Endothelial cell of umbilical vein (primary cell): ENCODE measurements at regions not wholly inside any gene's neighbourhood (a gene's known extent, or its start where the extent isn't known, plus 50 kb on each side); places are given as distances from the start of the nearest gene placed in this dataset.

Experiments used
- BruUV-seq: library from RNA; stranded (reverse); fragments of 400-500 nt; replicated peaks from 2 replicates; lab custom pipeline; 2021; lab: Mats Ljungman, UMichigan
- CTCF ChIA-PET: fragments of 300-600, 350-600 bp; sonication (Branson Sonifier 250); formaldehyde crosslinking; loops from one replicate; lab custom pipeline; 2021; ENCODE audit warnings: antibody characterized with exemption, inconsistent platforms; lab: Charles Lee
- POLR2A ChIA-PET: fragments of 300-600, 350-600 bp; sonication (Branson Sonifier 250); formaldehyde crosslinking; loops from one replicate; lab custom pipeline; 2021; ENCODE audit warnings: antibody characterized with exemption, inconsistent platforms; lab: Charles Lee
- DNase-seq: peaks from one replicate; pipeline ENCODE4 v3.0.0-alpha.2; 2011; ENCODE audit warnings: low read depth, low spot score
- FAIRE-seq: peaks from 2 replicates; lab custom pipeline; 2011; peaks lifted over from hg19 to GRCh38; lab: Jason Lieb, UNC
- H2AFZ ChIP-seq: 2 replicates; pipeline ENCODE4 v1.6.0; 2012; ENCODE audit warnings: low read depth, low read length, control low read depth, inconsistent platforms
- H3K27ac ChIP-seq: 2 replicates; pipeline ENCODE4 v1.5.1; 2011; ENCODE audit warnings: low read depth, mild to moderate bottlenecking, control low read depth, low read length, moderate library complexity; ENCODE audit not compliant: insufficient read depth
- H3K27me3 ChIP-seq, 2 experiments: 2 replicates each; pipeline versions ENCODE4 v1.6.0 to v1.6.1; 2011; ENCODE audit warnings: low read length in 2 of 2, mixed read lengths in 1 of 2; ENCODE audit not compliant: control insufficient read depth in 2 of 2, insufficient read depth in 2 of 2
- H3K36me3 ChIP-seq, 2 experiments: 2 replicates in 1 of 2; 3 replicates in 1 of 2; pipeline ENCODE4 v1.5.1; 2011; ENCODE audit warnings: low read length in 2 of 2, mild to moderate bottlenecking in 1 of 2, moderate library complexity in 1 of 2; ENCODE audit not compliant: control insufficient read depth in 2 of 2, insufficient read depth in 2 of 2; ENCODE audit errors: extremely low read depth in 1 of 2
- H3K4me1 ChIP-seq: 3 replicates; pipeline ENCODE4 v1.5.1; 2011; ENCODE audit warnings: mild to moderate bottlenecking, low read length; ENCODE audit not compliant: control insufficient read depth, insufficient read depth; ENCODE audit errors: extremely low read depth
- H3K4me2 ChIP-seq: 2 replicates; pipeline ENCODE4 v1.6.1; 2011; ENCODE audit warnings: low read length, control low read depth, mixed read lengths; ENCODE audit not compliant: insufficient read depth
- H3K4me3 ChIP-seq, 3 experiments: fragments of 200-600 bp in 1 of 3; sonication (generic), shearing (Covaris generic) in 1 of 3; replicated peaks in 1 of 3; 2 replicates each; pipeline ENCODE4 v1.5.1; 2011 to 2016; ENCODE audit warnings: control low read depth in 3 of 3, low read length in 3 of 3, mild to moderate bottlenecking in 2 of 3, inconsistent platforms in 1 of 3, low read depth in 1 of 3, moderate library complexity in 1 of 3; ENCODE audit not compliant: insufficient read depth in 1 of 3
- H3K79me2 ChIP-seq: 2 replicates; pipeline ENCODE4 v1.6.0; 2012; ENCODE audit warnings: low read length, inconsistent platforms; ENCODE audit not compliant: control insufficient read depth, insufficient read depth
- H3K9ac ChIP-seq: replicated peaks from 2 replicates; pipeline ENCODE3; 2011; ENCODE audit warnings: low read length, control low read depth; ENCODE audit not compliant: insufficient read depth; ENCODE audit errors: extremely low read depth
- H3K9me1 ChIP-seq: replicated peaks from 3 replicates; pipeline ENCODE4 v1.6.0; 2011; ENCODE audit warnings: mild to moderate bottlenecking, low read length; ENCODE audit not compliant: control insufficient read depth, insufficient read depth; ENCODE audit errors: extremely low read depth
- H3K9me3 ChIP-seq: replicated peaks from 2 replicates; pipeline ENCODE4 v1.5.1; 2012; ENCODE audit warnings: low read length, inconsistent platforms; ENCODE audit not compliant: control insufficient read depth, insufficient read depth
- H4K20me1 ChIP-seq: replicated peaks from 2 replicates; pipeline ENCODE3; 2011; ENCODE audit warnings: mild to moderate bottlenecking, low read length; ENCODE audit not compliant: control insufficient read depth, insufficient read depth; ENCODE audit errors: extremely low read depth
- CTCF ChIP-seq, 2 donors: IDR thresholded peaks; 1 replicate in 1 of 2; 2 replicates in 1 of 2; pipeline ENCODE4 v1.5.1; 2011; ENCODE audit warnings: low read length in 2 of 2, mild to moderate bottlenecking in 2 of 2, moderate library complexity in 2 of 2, control low read depth in 1 of 2, inconsistent platforms in 1 of 2, low read depth in 1 of 2; ENCODE audit not compliant: insufficient read depth in 1 of 2; ENCODE audit errors: extremely low read depth in 1 of 2
- EZH2 ChIP-seq: IDR thresholded peaks from 2 replicates; pipeline ENCODE4 v1.6.1; 2012; ENCODE audit warnings: borderline replicate concordance, low read depth, mild to moderate bottlenecking, moderate library complexity, low read length, inconsistent platforms; ENCODE audit not compliant: severe bottlenecking
- FOS ChIP-seq: IDR thresholded peaks from 2 replicates; pipeline ENCODE4 v1.6.1; 2011; ENCODE audit warnings: mild to moderate bottlenecking, low read length, moderate library complexity, borderline replicate concordance; ENCODE audit not compliant: insufficient read depth
- GATA2 ChIP-seq: IDR thresholded peaks from 2 replicates; pipeline ENCODE4 v1.7.0; 2011; ENCODE audit warnings: low read depth, mild to moderate bottlenecking, moderate library complexity, mixed read lengths, low read length; ENCODE audit not compliant: insufficient read length, insufficient read depth
- JUN ChIP-seq: IDR thresholded peaks from 2 replicates; pipeline ENCODE4 v1.6.1; 2011; ENCODE audit warnings: borderline replicate concordance, low read depth; ENCODE audit not compliant: insufficient read length, insufficient read depth
- MAX ChIP-seq: IDR thresholded peaks from 2 replicates; pipeline ENCODE4 v1.6.1; 2011; ENCODE audit not compliant: insufficient read depth, insufficient read length
- MYC ChIP-seq: IDR thresholded peaks from one replicate; pipeline ENCODE4 v1.6.1; 2011; ENCODE audit warnings: mild to moderate bottlenecking, low read depth, low read length
- POLR2A ChIP-seq: IDR thresholded peaks from 2 replicates; pipeline ENCODE4 v1.6.1; 2012; ENCODE audit warnings: low read depth, mild to moderate bottlenecking, control low read depth, low read length
- POLR2AphosphoS5 ChIP-seq: IDR thresholded peaks from 2 replicates; pipeline ENCODE4 v1.6.1; 2012; ENCODE audit warnings: low read depth, mild to moderate bottlenecking, control low read depth, low read length, moderate library complexity; ENCODE audit not compliant: insufficient read depth
- dilution Hi-C: fragments of 300-500 bp; cut with MboI; formaldehyde crosslinking; loops from one replicate; pipeline ENCODE4 v1.15.0; 2019; ENCODE audit warnings: low sequenced_read_pairs; ENCODE audit not compliant: extremely low pct_ligation_motif_present
- intact Hi-C: fragments of 100-400 bp; cut with micrococcal nuclease; formaldehyde crosslinking; loops from one replicate; pipeline ENCODE4 v1.10.0; 2022

- no peak overlapping the region for H3K4me2 ChIP-seq
- H3K4me3 ChIP-seq = no peak overlapping the region
- no peak for TF ChIP-seq MYC
- DNase-seq = no peak
- no peaks in the 10 kb centered on the region for H3K4me1 ChIP-seq
- intact Hi-C loops = no loop called here
- BruUV-seq = no TSS peak
- no peaks in the 10 kb centered on the region for H3K36me3 ChIP-seq
- H3K27ac ChIP-seq = no peak overlapping the region
- no peaks in the 10 kb centered on the region for H4K20me1 ChIP-seq
- H3K9me3 ChIP-seq = no peaks in the 10 kb centered on the region
- no peak overlapping the region for H3K9ac ChIP-seq
- dilution Hi-C loops = no loop called here
- ChIA-PET CTCF (no interaction called here), POLR2A (no interaction called here)
- FAIRE-seq = no peak
- no peak overlapping the region for H2AFZ ChIP-seq
- no peaks in the 10 kb centered on the region for H3K27me3 ChIP-seq
- H3K79me2 ChIP-seq = no peaks in the 10 kb centered on the region
- H3K9me1 ChIP-seq = no peaks in the 10 kb centered on the region
Measured at GRCh38 chrX:113868177-113868576, 715.7 kb upstream of the HTR2C start.

- dilution Hi-C loops = no loop called here
- no peaks in the 10 kb centered on the region for H3K9me1 ChIP-seq
- ChIA-PET CTCF (no interaction called here), POLR2A (no interaction called here)
- no peaks in the 10 kb centered on the region for H3K79me2 ChIP-seq
- no peak for FAIRE-seq
- no peak for DNase-seq
- intact Hi-C loops = no loop called here
- BruUV-seq = no TSS peak
- TF ChIP-seq FOS (no peak), GATA2 (no peak), MYC (no peak), EZH2 (no peak), POLR2A (no peak), POLR2AphosphoS5 (no peak), MAX (no peak), CTCF (IDR thresholded peaks at IDR 0.05; ENCODE audit: extremely low read depth in 1 of 2, insufficient read depth in 1 of 2, low read depth in 1 of 2, low read length in 2 of 2) (no peak), JUN (no peak)
- H3K27ac ChIP-seq = no peak overlapping the region
- no peak overlapping the region for H3K4me2 ChIP-seq
- no peaks in the 10 kb centered on the region for H3K36me3 ChIP-seq
- H3K27me3 ChIP-seq = no peaks in the 10 kb centered on the region
- no peaks in the 10 kb centered on the region for H4K20me1 ChIP-seq
- H3K9me3 ChIP-seq = no peaks in the 10 kb centered on the region
- H2AFZ ChIP-seq = no peak overlapping the region
- no peak overlapping the region for H3K9ac ChIP-seq
- H3K4me1 ChIP-seq = no peaks in the 10 kb centered on the region
- H3K4me3 ChIP-seq = no peak overlapping the region
Measured at GRCh38 chrX:113849408-113849807, 734.5 kb upstream of the HTR2C start.
